ENCODE measurements at regions not wholly inside any gene's neighbourhood (a gene's known extent, or its start where the extent isn't known, plus 50 kb on each side); places are given as distances from the start of the nearest gene placed in this dataset.

DNA sequence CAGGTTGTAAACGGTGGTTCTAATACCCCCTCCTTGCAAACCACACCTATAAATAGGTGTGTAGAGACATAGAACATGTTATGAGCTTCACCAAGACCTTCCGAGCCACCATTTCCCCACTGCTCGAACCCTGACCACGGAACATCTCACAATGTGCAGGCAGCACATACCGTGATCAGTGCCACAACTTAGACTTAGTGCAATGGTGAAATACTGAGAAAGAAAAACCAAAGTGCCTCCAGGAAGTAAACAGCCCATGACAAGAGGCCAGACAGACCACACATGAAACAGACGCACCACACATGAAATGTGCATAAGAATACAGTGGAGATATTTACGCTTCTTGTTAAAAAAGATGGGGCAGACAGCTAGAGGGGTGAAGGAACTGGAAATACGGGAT is 166.9 kb upstream of the CCND2 start:
- no peak for DNase-seq (ENCODE audit: low spot score)

DNA sequence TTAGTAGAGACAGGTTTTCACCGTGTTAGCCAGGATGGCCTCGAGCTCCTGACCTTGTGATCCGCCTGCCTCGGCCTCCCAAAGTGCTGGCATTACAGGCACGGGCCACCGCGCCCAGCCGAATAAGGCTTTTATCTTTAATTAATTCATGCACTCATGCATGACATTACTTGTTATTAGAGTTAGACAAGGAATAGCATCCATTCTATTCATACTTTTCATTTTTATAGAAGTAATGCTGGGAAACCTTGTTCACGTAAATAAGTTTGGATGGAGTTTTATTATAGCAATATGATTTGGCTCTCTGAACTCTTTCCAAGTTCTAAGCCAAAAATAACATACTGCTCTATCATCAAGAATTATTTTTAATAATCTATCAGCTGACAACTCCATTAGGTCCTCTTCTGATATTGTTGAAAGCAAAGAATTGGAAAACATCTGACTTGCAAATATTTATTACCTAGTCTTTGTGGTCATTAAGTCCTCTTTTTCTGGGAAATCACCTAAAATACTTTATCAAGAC is 168.8 kb upstream of the CCND2 start:
- no peak for DNase-seq (ENCODE audit: low spot score)

DNA sequence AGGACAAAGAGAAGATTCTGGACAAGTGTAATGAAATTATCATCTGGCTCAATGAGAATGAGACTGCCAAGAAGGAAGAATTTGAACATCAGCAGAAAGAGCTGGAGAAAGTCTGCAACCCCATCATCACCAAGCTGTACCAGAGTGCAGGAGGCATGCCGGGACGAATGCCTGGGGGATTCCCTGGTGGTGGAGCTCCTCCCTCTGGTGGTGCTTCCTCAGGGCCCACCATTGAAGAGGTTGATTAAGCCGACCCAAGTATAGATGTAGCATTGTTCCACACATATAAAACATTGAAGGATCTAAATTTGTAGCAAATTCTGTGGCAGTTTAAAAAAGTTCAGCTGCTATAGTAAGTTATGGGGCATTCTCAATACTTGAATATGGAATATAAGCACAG is 174.3 kb upstream of the CCND2 start:
- DNase-seq (ENCODE audit: low spot score), result no peak

DNA sequence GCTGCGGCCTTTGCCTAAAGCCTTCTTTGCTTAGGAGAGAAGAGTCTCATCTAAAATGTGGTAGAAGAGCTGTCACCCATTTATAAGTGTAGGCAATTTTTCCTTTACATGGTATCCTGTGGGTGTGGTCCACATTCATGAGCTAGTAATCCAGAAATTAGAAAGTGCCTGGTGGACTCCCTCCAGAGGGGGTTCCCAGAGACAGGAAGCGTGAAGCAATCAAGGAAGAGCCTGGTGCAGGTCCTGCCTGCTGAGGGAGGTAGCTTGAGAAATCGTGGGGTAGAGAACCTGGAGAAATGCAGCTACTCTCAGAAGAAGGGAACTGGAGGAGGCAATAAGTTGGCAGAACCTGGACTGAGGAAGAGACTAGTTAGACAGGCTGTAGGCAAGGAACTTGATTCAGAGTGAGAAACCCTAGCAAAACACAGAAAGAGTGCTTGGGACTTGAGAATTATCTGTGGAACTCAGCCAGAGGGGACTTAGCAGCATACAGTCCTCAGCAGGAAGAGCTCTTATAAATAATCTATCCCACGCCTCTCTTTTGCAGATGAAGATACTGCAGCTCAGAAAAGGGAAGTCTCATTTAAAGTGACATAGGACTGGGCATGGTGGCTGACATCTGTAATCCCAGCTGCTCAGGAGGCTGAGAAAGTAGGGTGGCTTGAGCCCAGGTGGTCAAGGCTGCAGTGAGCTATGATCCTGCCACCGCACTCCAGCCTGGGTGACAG is 182.4 kb upstream of the CCND2 start:
- no peak for DNase-seq (ENCODE audit: low spot score)

DNA sequence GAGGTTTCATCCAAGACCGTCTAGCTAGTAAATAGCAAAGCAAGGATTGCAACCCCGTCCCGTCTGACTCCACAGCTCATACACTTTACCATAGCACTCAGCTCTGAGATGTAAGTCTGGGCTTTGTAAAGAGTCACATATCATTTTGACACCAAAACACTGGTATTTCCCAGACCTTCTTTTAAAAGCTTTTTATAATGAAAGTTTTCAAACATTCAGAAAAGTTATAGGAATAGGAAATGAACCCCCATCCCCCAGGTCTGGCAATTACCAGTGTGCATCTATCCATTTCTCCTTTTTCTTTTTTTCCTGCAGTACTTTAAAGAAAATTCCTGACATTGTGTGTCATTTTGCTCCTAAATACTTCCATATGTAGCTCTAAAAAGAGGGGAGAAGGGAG is 183.6 kb upstream of the CCND2 start:
- DNase-seq (ENCODE audit: low spot score), result no peak

DNA sequence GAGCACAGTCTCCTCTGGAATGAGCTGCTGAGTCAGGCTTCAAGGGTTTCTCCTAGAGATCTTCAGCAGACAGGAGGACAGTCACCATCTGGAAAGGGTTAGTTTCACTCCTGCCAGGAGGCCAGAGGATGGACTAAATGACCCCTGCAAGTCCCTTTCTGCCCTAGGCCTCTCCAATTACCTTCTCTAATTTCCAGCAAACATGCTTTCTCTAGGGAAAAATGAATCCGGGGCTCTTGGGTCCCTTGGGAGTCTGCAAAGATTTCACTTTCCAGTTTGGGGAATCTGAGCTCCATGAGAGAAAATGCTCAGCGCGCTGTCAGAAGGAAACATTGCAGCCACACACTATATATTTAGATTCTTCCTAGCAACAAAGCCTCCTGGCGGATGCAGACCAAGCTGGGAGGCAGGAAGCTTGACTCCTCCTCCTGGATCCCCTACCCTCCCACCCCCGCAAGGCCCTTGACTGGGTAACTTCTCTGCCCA is 184.4 kb upstream of the CCND2 start:
- DNase-seq (ENCODE audit: low spot score), result no peak

DNA sequence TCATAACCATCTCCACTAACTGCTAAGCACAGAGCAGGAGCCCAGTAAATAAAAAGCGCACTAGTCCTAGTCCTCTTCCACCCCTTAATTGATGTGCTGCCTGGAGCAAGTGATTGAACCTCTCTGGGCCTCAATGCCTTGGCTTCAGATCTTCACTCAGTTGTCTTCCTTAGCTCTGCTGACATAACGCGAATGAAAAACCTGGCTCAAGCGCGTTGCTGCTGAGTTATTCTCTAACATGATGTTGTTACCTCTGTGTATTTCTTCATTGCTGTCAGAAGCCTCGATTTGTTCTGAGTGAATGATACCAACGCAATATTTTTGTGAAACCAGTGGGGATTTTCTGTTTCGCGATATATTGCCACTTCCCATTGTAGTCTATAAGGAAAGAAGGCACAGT is 185.1 kb upstream of the CCND2 start:
- DNase-seq (ENCODE audit: low spot score), result no peak

DNA sequence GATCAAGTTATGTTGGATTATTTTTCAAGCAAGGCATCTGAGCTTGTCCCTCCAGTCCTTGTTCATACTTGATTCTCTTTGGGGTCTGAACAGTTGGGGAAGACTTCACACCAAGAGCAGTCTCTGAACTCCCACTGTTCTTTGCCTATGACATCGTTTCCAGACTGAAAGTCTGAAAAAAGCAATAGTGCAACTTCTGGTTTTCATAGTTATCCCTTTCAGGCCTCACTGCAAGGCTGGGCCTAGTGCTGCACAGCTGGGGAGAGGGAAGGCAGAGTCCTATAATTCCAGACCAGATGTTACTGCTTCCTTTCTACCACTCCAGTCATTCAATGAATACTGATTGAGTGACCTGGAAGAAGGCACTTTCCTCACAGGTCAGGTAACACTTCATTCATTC is 187.1 kb upstream of the CCND2 start:
- no peak for DNase-seq (ENCODE audit: low spot score)

DNA sequence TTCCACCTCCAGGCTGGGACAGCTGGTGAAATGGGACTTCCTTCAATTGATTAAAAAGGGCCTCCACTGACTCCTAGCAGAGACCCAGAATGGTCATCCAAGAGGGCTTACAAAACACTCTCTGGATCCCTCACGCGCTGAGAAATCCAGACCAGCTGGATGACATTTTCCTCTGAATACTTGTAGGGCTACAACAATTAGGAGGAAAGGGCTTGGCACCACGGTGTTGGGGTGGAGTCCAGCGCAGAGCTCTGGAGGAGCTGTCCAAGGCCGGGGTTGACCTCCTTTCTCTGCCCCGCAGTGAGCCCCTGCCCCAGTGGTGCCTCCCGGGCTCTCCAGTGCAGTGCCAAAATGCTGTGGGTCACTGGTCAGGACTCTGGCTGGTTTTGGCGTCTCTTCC is 189.0 kb upstream of the CCND2 start:
- DNase-seq (ENCODE audit: low spot score), result no peak

DNA sequence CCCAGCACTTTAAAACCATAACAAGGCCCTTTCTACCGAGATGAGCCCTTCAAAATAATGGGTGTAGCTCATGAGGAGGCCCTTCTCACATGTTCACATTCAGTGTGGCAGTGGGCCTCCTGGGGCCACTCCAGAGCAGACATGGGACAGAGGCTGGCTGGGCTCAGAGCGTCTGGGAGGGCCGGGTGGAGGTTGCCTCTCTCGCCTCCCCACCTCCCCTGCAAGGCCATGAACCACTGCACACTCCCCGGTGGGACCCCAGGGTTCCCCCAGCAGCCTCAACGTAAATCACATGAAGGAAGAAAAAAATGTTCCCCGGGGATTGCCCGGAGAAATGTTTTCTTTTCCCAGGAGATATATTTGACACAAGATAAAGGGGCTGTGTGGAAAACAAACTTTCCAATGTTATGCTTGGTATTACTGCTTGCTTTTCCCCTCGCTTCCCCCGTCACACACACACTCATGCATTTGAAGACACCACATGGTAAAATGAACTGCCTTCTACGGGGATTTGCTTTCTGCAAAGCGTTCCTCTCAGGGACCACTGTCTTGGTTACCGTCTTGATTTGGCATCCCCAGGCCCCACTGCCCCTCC is 190.7 kb upstream of the CCND2 start:
- no peak for DNase-seq (ENCODE audit: low spot score)

DNA sequence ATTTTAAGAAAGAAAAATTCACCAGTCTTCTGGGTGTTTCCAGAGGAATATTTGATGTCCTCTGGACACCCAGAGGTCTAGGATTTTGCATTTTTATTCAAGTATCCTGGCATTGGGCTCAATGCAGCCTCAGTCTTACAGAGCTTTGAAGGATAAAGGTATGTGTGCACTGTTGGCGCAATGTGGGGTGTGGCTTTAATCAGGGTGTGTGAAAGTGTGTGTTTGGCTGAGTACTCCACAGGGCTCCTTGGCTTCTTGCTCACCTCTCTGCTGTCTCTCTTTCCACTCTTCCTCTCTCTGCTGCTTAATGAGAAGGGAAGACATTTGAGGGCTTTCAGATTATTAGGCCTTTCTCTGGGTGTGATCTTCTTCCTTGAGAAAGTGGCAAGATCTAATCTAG is 193.3 kb upstream of the CCND2 start:
- no peak for DNase-seq (ENCODE audit: low spot score)

DNA sequence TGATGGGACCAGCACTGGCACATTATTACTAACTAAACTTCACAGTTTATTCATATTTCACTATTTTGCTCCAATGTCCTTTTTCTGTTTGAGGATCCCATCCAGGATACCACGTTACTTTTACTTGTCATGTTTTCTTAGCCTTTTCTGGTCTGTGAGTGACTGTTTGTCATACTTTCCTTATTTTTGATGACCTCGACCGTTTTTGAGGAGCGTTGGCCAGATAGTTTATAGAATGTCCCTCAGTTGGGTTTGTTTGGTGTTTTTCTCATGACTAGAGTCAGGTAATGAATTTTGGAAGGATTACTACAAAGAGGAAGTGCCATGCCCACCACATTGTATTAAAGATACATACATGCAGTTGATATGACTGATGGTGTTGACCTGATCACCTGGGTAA is 199.4 kb upstream of the CCND2 start:
- DNase-seq (ENCODE audit: low spot score), result no peak

DNA sequence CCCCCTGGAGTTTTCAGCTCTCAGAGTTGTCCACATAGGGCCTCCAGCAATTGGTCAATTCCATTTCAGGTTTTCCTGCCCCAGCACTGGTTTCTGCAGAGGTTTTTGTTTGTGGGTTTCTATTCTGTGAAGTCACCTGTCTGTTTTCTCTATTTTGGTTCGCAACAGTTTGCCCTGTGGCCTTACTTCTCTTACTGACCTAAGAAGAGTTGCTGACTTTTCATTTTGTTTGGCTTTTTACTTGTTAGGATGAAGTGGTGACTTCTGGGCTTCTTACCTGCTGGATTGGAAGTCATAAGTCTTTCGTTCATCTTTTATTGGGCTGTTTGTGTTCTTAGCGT is 196.4 kb upstream of the PARP11 start:
- no peak for DNase-seq (ENCODE audit: low spot score)

DNA sequence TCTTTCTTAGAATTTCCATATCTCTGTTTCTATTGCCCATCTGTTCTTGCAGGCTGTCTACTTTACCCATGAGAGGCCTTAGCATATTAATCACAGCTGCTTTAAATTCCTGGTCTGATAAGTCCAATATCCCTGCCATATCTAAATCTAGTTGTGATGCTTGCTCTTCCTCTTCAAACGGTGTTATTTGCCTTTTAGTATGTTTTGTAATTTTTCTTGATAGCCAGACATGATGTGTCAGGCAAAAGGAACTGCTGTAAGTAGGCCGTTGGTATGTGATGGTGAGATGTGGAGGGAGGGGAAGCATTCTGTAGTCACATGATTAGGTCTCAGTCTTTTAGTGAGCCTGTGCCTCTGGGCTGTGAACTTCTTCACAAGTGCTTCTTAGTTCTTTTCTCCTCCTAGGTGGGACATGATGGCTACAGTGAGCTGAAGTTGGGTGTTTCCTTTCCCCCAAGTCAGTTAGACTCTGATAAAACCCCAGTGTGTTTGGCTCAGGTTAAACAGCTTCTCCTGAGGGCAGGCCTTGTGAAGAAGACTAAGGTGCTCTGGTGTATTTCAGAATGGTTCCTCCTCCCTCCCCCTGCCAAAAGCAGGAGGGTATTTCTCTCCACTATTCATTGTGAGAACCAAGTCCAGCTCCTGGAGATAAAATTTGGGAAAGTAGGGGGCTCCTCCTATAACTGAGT is 195.9 kb upstream of the PARP11 start:
- DNase-seq (ENCODE audit: low spot score), result no peak

DNA sequence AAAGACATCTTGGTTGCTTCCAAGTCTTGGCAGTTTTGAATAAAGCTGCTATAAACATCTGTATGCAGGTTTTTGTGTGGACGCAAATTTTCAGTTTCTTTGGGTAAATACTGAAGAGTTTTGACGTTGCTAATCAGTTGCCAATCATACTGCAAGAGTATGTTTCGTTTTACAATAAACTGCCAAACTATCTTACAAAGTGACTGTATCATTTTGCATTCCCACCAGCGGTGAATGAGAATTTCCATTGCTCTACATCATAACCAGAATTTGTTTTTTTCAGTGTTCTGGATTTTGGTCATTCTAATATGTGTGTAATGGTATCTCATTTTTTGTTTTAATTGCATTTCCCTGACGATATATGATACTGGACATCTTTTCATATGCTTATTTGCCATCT is 190.8 kb upstream of the PARP11 start:
- DNase-seq (ENCODE audit: low spot score), result no peak

DNA sequence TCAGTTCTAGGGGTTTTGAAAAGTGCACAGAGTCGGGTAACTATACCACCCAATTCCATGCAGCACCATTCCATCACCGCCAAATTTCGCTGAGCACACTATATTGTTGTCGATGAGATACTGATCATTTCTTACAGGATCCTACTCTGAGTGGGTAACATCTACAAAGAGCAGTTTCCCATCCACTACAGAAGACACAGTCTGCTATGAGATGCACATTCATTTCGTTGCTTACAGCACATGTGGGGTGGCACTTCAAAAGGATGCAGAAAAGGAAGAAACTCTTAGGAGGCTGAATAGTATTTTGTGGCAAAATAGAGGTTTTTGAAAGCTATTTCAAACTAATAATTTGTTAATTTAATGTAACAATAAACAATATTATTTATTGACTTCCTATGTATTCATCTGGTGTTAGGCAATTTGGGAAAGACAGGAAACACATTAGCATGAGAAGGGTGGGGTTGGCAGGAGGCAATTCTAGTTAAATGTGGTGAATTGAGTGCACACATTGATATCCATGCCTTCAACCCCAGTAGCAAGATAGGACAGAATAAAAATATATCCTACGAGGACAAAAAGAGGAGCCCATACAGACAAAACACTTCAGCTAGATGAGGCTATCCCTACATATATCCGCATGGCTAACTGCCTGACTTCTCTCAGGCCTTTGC is 186.8 kb upstream of the PARP11 start:
- no peak for DNase-seq (ENCODE audit: low spot score)

DNA sequence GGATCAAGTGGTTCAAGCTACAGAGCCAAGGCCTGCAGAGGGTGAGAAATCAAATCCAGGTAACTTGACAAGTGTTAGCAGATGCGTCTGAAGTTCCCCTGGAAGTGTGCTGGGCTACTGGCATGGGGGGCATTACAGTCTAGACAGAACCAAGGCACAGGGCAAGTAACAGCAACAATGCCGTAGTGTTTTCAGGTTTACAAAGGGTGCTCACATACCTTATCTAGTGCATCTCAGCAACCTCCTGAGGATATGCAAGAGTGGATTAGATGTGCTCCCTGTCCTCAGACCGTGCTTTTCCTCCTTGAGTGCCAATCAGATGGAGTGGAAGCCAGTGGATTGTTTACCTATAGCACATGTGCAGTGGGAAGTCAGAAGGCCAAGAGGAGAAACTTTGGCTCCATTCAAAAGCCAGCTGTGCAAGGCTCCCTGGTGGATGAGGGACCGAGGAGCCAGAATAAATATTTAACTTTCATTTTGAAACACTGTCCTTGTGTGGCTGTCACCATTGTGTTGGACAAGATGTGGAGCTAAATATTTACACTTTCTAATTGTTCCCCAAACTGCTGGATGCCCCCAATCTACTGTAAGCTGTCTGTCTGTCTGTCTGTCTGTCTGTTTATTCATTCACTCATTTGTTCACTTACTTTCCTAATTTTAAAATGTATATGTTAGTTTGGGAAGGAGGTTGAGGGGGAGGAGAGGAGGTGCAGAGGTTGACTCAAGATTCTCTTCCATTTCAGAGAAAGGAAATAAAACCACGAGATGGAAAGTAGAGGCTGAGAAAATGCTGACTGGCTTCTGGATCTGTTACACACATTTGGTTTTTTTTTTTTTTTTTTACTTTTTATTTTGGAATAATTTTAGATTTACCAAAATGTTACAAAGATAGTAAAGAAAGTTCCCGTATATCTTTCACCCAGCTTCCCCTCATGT is 184.0 kb upstream of the PARP11 start:
- DNase-seq (ENCODE audit: low spot score), result no peak

DNA sequence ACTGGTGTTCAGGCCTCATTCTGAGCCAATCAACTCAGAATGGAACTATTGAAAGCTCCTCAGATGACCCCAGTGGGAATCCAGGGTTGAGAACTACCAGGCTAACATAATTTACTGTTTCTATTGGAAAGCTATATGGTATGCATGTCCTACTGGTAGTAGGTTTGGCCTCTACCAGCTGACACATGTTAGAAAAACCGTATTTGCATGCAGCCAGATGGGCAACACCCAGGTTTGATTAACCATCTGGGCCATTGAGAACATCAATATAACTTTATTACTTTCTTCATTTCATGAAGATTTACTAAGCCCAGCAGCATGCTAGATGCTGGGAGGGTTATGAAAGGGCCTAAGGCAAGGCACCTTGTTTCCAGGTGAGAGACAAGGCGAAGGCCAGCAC is 181.4 kb upstream of the PARP11 start:
- no peak for DNase-seq (ENCODE audit: low spot score)

DNA sequence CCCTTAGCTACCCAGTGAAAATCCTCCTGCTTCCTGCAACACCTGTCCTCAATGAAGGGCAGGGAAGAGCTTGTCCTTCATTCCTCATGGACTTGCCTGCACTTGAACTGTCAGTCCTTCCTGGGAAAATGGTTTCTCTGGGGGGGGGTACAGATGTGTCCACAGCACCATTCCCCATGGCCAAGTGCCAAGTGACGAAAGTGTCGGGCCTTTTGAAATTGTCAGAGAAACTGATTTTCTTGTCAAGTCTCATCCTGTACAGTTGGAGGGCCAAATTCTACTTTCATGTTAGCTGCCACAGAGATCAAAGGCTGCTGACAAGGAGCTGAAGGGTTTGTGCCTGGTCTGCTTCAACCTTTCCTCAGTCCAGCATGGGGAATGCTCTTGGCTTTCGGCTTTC is 179.5 kb upstream of the PARP11 start:
- DNase-seq (ENCODE audit: low spot score), result no peak

DNA sequence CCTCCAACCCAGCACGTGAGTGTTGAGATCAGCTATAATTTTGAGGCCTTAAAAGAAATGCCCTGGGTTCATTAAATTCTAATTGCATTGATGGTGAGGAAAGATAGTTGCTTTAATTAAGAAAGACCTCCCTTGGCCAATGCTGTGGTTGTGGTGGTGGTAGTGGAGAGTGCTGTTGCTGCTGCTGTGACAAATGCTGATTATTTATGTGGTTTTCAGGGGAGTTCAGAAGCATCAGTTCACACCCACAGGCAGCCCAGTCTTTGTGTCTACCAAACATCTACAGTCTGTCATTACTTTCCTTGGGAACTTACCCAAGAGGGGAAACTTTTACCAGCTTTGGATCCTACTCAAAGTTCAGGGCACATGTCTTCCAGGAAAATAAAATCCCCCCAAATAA is 178.4 kb upstream of the PARP11 start:
- DNase-seq (ENCODE audit: low spot score), result no peak

DNA sequence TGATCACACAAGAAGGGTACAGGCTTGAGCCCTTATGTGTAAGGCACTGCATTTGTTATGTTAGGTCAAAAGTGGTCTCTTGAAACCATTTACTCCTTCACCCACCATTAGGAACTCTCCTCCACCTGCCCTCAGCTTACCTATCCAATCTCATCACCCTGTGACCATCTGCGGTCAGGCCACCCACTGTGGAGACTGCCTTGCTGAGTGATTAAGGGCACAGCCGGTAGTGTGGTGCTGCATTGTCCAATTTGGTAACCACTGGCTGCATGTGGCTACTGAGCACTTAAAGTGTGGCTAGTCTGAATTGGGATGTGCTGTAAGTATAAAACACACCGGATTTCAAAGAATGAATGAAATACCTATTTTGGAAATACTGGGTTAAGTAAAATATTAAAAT is 177.1 kb upstream of the PARP11 start:
- DNase-seq (ENCODE audit: low spot score), result no peak
